ENCODE measurements at regions not wholly inside any gene's neighbourhood (a gene's known extent, or its start where the extent isn't known, plus 50 kb on each side); places are given as distances from the start of the nearest gene placed in this dataset.

DNA sequence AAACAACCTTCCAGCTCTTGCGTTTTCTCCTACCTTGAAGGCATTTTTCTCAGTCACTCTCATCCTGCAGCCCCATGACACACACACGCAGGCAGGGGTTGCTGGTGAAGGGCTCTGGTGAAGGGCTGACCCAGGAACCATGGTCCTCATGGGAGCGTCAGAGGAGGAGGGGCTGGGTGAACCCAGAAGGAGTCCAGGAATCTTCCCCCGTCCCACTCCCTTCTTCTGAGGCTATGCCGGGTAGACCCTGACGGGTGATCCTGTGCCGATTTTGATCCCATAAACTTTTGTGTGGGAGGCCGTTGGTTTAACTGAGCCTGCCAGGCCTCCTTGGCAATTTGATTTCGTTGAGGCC, 278.4 kb upstream of the FOXF1 start:
- TF ChIP-seq SP1 (IDR thresholded peaks at IDR 0.05) (no peak), CTBP1 (IDR thresholded peaks at IDR 0.05; ENCODE audit: borderline replicate concordance) (no peak), ZNF384 (IDR thresholded peaks at IDR 0.05) (no peak), ELF4 (IDR thresholded peaks at IDR 0.05) (no peak), FOXK2 (IDR thresholded peaks at IDR 0.05) (no peak), SUZ12 (IDR thresholded peaks at IDR 0.05) (no peak), BHLHE40 (IDR thresholded peaks at IDR 0.05; ENCODE audit: borderline replicate concordance) (no peak), NFRKB (IDR thresholded peaks at IDR 0.05) (no peak), ARNT (IDR thresholded peaks at IDR 0.05) (no peak), FOXA1 (IDR thresholded peaks at IDR 0.05) (no peak), L3MBTL2 (conservative IDR thresholded peaks at IDR 0.05) (no peak)
- TF ChIP-seq, protein P1, sequence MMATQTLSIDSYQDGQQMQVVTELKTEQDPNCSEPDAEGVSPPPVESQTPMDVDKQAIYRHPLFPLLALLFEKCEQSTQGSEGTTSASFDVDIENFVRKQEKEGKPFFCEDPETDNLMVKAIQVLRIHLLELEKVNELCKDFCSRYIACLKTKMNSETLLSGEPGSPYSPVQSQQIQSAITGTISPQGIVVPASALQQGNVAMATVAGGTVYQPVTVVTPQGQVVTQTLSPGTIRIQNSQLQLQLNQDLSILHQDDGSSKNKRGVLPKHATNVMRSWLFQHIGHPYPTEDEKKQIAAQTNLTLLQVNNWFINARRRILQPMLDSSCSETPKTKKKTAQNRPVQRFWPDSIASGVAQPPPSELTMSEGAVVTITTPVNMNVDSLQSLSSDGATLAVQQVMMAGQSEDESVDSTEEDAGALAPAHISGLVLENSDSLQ (IDR thresholded peaks at IDR 0.05) = no peak
